Tibial nerve (tissue), 4 donors: ENCODE measurements at regions not wholly inside any gene's neighbourhood (a gene's known extent, or its start where the extent isn't known, plus 50 kb on each side); places are given as distances from the start of the nearest gene placed in this dataset.

Experiments
- EP300 ChIP-seq, 2 donors: sonication (generic); formaldehyde crosslinking; IDR thresholded peaks; one replicate each; pipeline ENCODE4 v1.6.1; 2017; ENCODE audit warnings: antibody characterized with exemption in 2 of 2, mild to moderate bottlenecking in 1 of 2
- POLR2A ChIP-seq, 2 donors: fragments of 450-650 bp; IDR thresholded peaks; one replicate each; pipeline ENCODE4 v1.6.1; 2017; ENCODE audit warnings: antibody characterized with exemption in 2 of 2, mild to moderate bottlenecking in 2 of 2, moderate library complexity in 2 of 2
- TF ChIP-seq, protein P1 (sequence below), 5 experiments: fragments of 200-600 bp in 3 of 5; fragments of 450-650 bp in 2 of 5; sonication (generic) in 3 of 5; IDR thresholded peaks; one replicate each; pipeline ENCODE4 v1.5.1; 2016 to 2019; ENCODE audit warnings: antibody characterized with exemption in 5 of 5, mild to moderate bottlenecking in 3 of 5, moderate library complexity in 2 of 5

- TF ChIP-seq POLR2A (IDR thresholded peaks at IDR 0.05) (no peak), EP300 (IDR thresholded peaks at IDR 0.05) (no peak)
- TF ChIP-seq, protein P1, sequence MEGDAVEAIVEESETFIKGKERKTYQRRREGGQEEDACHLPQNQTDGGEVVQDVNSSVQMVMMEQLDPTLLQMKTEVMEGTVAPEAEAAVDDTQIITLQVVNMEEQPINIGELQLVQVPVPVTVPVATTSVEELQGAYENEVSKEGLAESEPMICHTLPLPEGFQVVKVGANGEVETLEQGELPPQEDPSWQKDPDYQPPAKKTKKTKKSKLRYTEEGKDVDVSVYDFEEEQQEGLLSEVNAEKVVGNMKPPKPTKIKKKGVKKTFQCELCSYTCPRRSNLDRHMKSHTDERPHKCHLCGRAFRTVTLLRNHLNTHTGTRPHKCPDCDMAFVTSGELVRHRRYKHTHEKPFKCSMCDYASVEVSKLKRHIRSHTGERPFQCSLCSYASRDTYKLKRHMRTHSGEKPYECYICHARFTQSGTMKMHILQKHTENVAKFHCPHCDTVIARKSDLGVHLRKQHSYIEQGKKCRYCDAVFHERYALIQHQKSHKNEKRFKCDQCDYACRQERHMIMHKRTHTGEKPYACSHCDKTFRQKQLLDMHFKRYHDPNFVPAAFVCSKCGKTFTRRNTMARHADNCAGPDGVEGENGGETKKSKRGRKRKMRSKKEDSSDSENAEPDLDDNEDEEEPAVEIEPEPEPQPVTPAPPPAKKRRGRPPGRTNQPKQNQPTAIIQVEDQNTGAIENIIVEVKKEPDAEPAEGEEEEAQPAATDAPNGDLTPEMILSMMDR (IDR thresholded peaks at IDR 0.05): no peak
Measured at GRCh38 chr6:16057446-16057845, 71.4 kb upstream of the MYLIP start.
